Keratinocyte (primary cell): ENCODE measurements at regions not wholly inside any gene's neighbourhood (a gene's known extent, or its start where the extent isn't known, plus 50 kb on each side); places are given as distances from the start of the nearest gene placed in this dataset.

Source experiments
- EZH2 ChIP-seq: IDR thresholded peaks from one replicate; pipeline ENCODE4 v1.6.1; 2012; ENCODE audit warnings: inconsistent platforms, mild to moderate bottlenecking, low read length, moderate library complexity
- TF ChIP-seq, protein P1 (sequence below), 3 experiments: IDR thresholded peaks in 1 of 3; conservative IDR thresholded peaks in 1 of 3; optimal IDR thresholded peaks in 1 of 3; 2 replicates in 2 of 3; 3 replicates in 1 of 3; pipeline versions ENCODE3 to v1.5.1; 2011; ENCODE audit warnings: low read length in 3 of 3, mild to moderate bottlenecking in 3 of 3, moderate library complexity in 2 of 3, control low read depth in 1 of 3, inconsistent platforms in 1 of 3; ENCODE audit not compliant: insufficient read depth in 2 of 3; ENCODE audit errors: extremely low read depth in 1 of 3

DNA sequence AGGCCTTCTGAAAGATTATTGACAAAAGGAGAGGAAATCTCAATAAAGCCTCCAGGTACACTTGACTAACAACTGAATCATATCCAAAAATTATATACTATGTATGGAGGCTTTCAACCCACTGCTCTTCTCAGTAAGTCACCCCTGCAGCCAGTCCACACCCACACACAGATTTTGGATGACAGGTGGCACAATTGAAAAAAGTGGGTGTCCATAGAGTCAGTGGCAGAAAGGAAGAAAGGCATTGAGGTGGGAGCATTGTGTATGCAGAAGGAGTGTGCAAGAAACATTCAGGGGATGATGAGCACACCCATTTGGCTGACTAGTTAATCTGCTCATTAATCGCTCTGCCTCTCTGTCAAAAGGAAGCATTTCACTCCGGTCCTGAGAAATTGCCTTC, 150.6 kb upstream of the IL12B start:
- TF ChIP-seq, protein P1, sequence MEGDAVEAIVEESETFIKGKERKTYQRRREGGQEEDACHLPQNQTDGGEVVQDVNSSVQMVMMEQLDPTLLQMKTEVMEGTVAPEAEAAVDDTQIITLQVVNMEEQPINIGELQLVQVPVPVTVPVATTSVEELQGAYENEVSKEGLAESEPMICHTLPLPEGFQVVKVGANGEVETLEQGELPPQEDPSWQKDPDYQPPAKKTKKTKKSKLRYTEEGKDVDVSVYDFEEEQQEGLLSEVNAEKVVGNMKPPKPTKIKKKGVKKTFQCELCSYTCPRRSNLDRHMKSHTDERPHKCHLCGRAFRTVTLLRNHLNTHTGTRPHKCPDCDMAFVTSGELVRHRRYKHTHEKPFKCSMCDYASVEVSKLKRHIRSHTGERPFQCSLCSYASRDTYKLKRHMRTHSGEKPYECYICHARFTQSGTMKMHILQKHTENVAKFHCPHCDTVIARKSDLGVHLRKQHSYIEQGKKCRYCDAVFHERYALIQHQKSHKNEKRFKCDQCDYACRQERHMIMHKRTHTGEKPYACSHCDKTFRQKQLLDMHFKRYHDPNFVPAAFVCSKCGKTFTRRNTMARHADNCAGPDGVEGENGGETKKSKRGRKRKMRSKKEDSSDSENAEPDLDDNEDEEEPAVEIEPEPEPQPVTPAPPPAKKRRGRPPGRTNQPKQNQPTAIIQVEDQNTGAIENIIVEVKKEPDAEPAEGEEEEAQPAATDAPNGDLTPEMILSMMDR (optimal IDR thresholded peaks at IDR 0.05 in 1 of 3, IDR thresholded peaks at IDR 0.05 in 1 of 3, conservative IDR thresholded peaks at IDR 0.05 in 1 of 3; ENCODE audit: extremely low read depth in 1 of 3, insufficient read depth in 2 of 3, low read length in 3 of 3): no peak
- TF ChIP-seq EZH2: no peak
